ENCODE measurements at regions not wholly inside any gene's neighbourhood (a gene's known extent, or its start where the extent isn't known, plus 50 kb on each side); places are given as distances from the start of the nearest gene placed in this dataset.

GRCh38 chr12:34398706-34399630 lies 376.7 kb downstream of the ALG10 start:
- H3K9me3 Mint-ChIP-seq (ENCODE audit: unreplicated experiment) = no peaks in the 10 kb centered on the region
- no peaks in the 10 kb centered on the region for H3K36me3 Mint-ChIP-seq (ENCODE audit: insufficient read depth, unreplicated experiment)
- H3K27ac Mint-ChIP-seq (ENCODE audit: low read depth, unreplicated experiment) = no peak overlapping the region
- POLR2A ChIA-PET = no interaction called here
- H3K4me3 Mint-ChIP-seq (ENCODE audit: unreplicated experiment) = no peak overlapping the region
- BruUV-seq (replicated peaks) = no TSS peak
- no peak for DNase-seq (ENCODE audit: unreplicated experiment)
- intact Hi-C loops (cut with micrococcal nuclease) = no loop called here
- no peak for TF ChIP-seq CTCF (IDR thresholded peaks at IDR 0.05; ENCODE audit: unreplicated experiment)
- CTCF ChIA-PET = no interaction called here
- H3K27me3 Mint-ChIP-seq (ENCODE audit: insufficient read depth, unreplicated experiment) = no peaks in the 10 kb centered on the region
- H3K4me1 Mint-ChIP-seq (ENCODE audit: insufficient read depth, unreplicated experiment) = no peaks in the 10 kb centered on the region

GRCh38 chr12:34399631-34400410 lies 377.5 kb downstream of the ALG10 start:
- intact Hi-C loops (cut with micrococcal nuclease) = no loop called here
- POLR2A ChIA-PET = no interaction called here

GRCh38 chr12:34400411-34400881 lies 378.1 kb downstream of the ALG10 start:
- no peak for DNase-seq (ENCODE audit: unreplicated experiment)
- BruUV-seq (replicated peaks) = no TSS peak
- Mint-ChIP-seq H3K4me3 (ENCODE audit: unreplicated experiment) (no peak overlapping the region), H3K27ac (ENCODE audit: low read depth, unreplicated experiment) (no peak overlapping the region), H3K9me3 (ENCODE audit: unreplicated experiment) (no peaks in the 10 kb centered on the region), H3K27me3 (ENCODE audit: insufficient read depth, unreplicated experiment) (no peaks in the 10 kb centered on the region), H3K36me3 (ENCODE audit: insufficient read depth, unreplicated experiment) (no peaks in the 10 kb centered on the region), H3K4me1 (ENCODE audit: insufficient read depth, unreplicated experiment) (no peaks in the 10 kb centered on the region)
- no peak for TF ChIP-seq CTCF (IDR thresholded peaks at IDR 0.05; ENCODE audit: unreplicated experiment)
- ChIA-PET CTCF (no interaction called here), POLR2A (no interaction called here)
- intact Hi-C loops (cut with micrococcal nuclease) = no loop called here

More at GRCh38 chr12:34399631-34400410, 377.5 kb downstream of the ALG10 start:
- no peak overlapping the region for H3K27ac Mint-ChIP-seq (ENCODE audit: low read depth, unreplicated experiment)
- no peaks in the 10 kb centered on the region for H3K4me1 Mint-ChIP-seq (ENCODE audit: insufficient read depth, unreplicated experiment)
- CTCF ChIA-PET = no interaction called here
- no peak for DNase-seq (ENCODE audit: unreplicated experiment)
- no peaks in the 10 kb centered on the region for H3K27me3 Mint-ChIP-seq (ENCODE audit: insufficient read depth, unreplicated experiment)
- BruUV-seq (replicated peaks) = no TSS peak
- H3K36me3 Mint-ChIP-seq (ENCODE audit: insufficient read depth, unreplicated experiment) = no peaks in the 10 kb centered on the region
- no peak for TF ChIP-seq CTCF (IDR thresholded peaks at IDR 0.05; ENCODE audit: unreplicated experiment)
- H3K4me3 Mint-ChIP-seq (ENCODE audit: unreplicated experiment) = no peak overlapping the region
- no peaks in the 10 kb centered on the region for H3K9me3 Mint-ChIP-seq (ENCODE audit: unreplicated experiment)

DNA sequence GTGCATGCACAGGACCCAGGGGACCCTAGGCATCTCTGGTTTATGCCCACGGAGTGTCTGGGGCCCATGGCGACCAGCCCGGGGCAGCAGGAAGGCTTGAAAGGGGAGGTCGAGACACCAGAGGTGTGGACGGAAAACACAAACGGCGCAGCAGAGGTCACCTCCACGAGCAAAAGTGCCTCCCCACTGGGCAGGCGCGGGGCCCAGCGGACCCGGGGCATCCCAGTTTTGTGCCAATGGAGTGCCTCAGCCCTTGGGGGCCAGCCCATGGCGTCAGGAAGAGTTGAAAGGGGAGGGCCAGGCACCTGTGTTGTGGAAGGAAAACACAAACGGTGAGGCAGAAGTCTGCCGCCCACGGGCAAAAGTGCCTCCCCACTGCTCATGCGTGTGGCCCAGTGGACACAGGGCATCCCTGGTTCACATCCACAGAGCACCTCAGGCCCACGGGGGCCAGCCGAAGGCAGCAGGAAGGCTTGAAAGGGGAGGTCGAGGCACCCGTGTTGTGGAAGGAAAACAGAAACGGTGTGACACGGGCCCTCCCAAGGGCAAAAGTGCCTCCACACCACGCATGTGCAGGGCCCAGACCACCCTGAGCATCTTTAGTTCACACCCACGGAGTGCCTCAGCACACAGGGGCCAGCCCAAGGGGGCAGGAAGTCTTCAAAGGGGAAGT lies 378.8 kb downstream of the ALG10 start:
- Mint-ChIP-seq H3K4me3 (ENCODE audit: unreplicated experiment) (no peak overlapping the region), H3K27me3 (ENCODE audit: insufficient read depth, unreplicated experiment) (no peaks in the 10 kb centered on the region), H3K9me3 (ENCODE audit: unreplicated experiment) (no peaks in the 10 kb centered on the region), H3K27ac (ENCODE audit: low read depth, unreplicated experiment) (no peak overlapping the region), H3K4me1 (ENCODE audit: insufficient read depth, unreplicated experiment) (no peaks in the 10 kb centered on the region), H3K36me3 (ENCODE audit: insufficient read depth, unreplicated experiment) (no peaks in the 10 kb centered on the region)
- TF ChIP-seq CTCF (IDR thresholded peaks at IDR 0.05; ENCODE audit: unreplicated experiment) = no peak
- ChIA-PET CTCF (no interaction called here), POLR2A (no interaction called here)
- BruUV-seq (replicated peaks) = no TSS peak
- intact Hi-C loops (cut with micrococcal nuclease) = no loop called here
- DNase-seq (ENCODE audit: unreplicated experiment) = no peak

All from MCF 10A (cell line).